Panc1 (cell line): ENCODE measurements at regions not wholly inside any gene's neighbourhood (a gene's known extent, or its start where the extent isn't known, plus 50 kb on each side); places are given as distances from the start of the nearest gene placed in this dataset.

Experiments used
- ATAC-seq: fragments of 200-7000 bp; cut with Tn5 transposase; 2 replicates; pipeline ENCODE4 v1.9.1; 2020; ENCODE audit warnings: mild to moderate bottlenecking, moderate library complexity
- BruUV-seq: library from RNA; stranded (reverse); fragments of 400-500 nt; replicated peaks from 2 replicates; lab custom pipeline; 2021; lab: Mats Ljungman, UMichigan
- CTCF ChIA-PET: fragments of 300-600 bp; sonication (Branson Sonifier 250); formaldehyde crosslinking; loops from one replicate; lab custom pipeline; 2022; ENCODE audit warnings: antibody characterized with exemption; lab: Charles Lee
- POLR2A ChIA-PET: fragments of 300-600 bp; sonication (Branson Sonifier 250); formaldehyde crosslinking; loops from one replicate; lab custom pipeline; 2022; ENCODE audit warnings: antibody characterized with exemption; lab: Charles Lee
- DNase-seq: peaks from one replicate; pipeline ENCODE4 v3.0.0-alpha.2; 2010; ENCODE audit warnings: low read depth, low spot score
- H3K27ac ChIP-seq: 2 replicates; pipeline ENCODE4 v1.5.1; 2011; ENCODE audit warnings: mild to moderate bottlenecking, low read length, inconsistent platforms
- H3K27me3 ChIP-seq: fragments of 200-500 bp; sonication (Bioruptor generic); 2 replicates; pipeline ENCODE4 v1.6.0; 2014; ENCODE audit warnings: low read length, inconsistent platforms; ENCODE audit not compliant: control insufficient read depth, insufficient read depth
- H3K36me3 ChIP-seq: fragments of 200-500 bp; sonication (Bioruptor generic); 2 replicates; pipeline ENCODE4 v1.5.1; 2014; ENCODE audit warnings: inconsistent platforms, mild to moderate bottlenecking, low read length, moderate library complexity; ENCODE audit not compliant: control insufficient read depth, insufficient read depth
- H3K4me1 ChIP-seq: 2 replicates; pipeline ENCODE4 v1.5.1; 2011; ENCODE audit warnings: inconsistent platforms, mild to moderate bottlenecking, low read length, moderate library complexity; ENCODE audit not compliant: control insufficient read depth, insufficient read depth
- H3K4me3 ChIP-seq, 2 experiments: 2 replicates each; pipeline ENCODE4 v1.5.1; 2011 to 2012; ENCODE audit warnings: low read depth in 2 of 2, low read length in 2 of 2, mild to moderate bottlenecking in 2 of 2, inconsistent platforms in 1 of 2, moderate library complexity in 1 of 2
- H3K9me3 ChIP-seq: fragments of 200-500 bp; sonication (Bioruptor generic); 2 replicates; pipeline ENCODE4 v1.5.1; 2014; ENCODE audit warnings: low read depth, mild to moderate bottlenecking, inconsistent platforms, low read length, moderate library complexity; ENCODE audit not compliant: control insufficient read depth, insufficient read depth
- CTCF ChIP-seq: fragments of 450-650 bp; IDR thresholded peaks from 2 replicates; pipeline ENCODE4 v1.5.1; 2017; ENCODE audit warnings: mild to moderate bottlenecking
- POLR2AphosphoS5 ChIP-seq: IDR thresholded peaks from 2 replicates; pipeline ENCODE4 v1.6.1; 2012; ENCODE audit warnings: mild to moderate bottlenecking, low read depth, low read length, moderate library complexity
- REST ChIP-seq, 2 experiments: IDR thresholded peaks; 2 replicates each; pipeline ENCODE4 v1.6.1; 2011 to 2012; ENCODE audit warnings: low read depth in 2 of 2, control low read depth in 1 of 2, low read length in 1 of 2, mild to moderate bottlenecking in 1 of 2, moderate library complexity in 1 of 2; ENCODE audit not compliant: insufficient read depth in 1 of 2
- SIN3A ChIP-seq: IDR thresholded peaks from 2 replicates; pipeline ENCODE4 v1.6.1; 2012; ENCODE audit warnings: low read depth, mild to moderate bottlenecking, low read length, moderate library complexity, borderline replicate concordance; ENCODE audit not compliant: insufficient read depth
- TCF7L2 ChIP-seq: IDR thresholded peaks from 2 replicates; pipeline ENCODE4 v1.6.1; 2011; ENCODE audit warnings: mild to moderate bottlenecking, low read depth, low read length, inconsistent platforms
- in situ Hi-C: cut with HindIII; loops from 2 replicates; pipeline ENCODE4 v1.10.0; 2016; ENCODE audit warnings: low sequenced_read_pairs, low pct_unique_long_range_greater_than_20kb
- intact Hi-C: fragments of 100-400 bp; cut with micrococcal nuclease; formaldehyde crosslinking; loops from one replicate; pipeline ENCODE4 v1.10.0; 2022; ENCODE audit not compliant: unreplicated experiment

GRCh38 chr12:75746621-75747020, 235.2 kb upstream of the KRR1 start:
- Histone ChIP-seq H3K4me1 (peaks cover 12% of the 10 kb centered on the region), H3K27ac (peak overlapping the region; percentile 91), H3K36me3 (no peaks in the 10 kb centered on the region), H3K27me3 (no peaks in the 10 kb centered on the region), H3K9me3 (peaks cover 28% of the 10 kb centered on the region; the same call in 1 of the 2 replicates), H3K4me3 (no peak overlapping the region)
- in situ Hi-C loops = no loop called here
- no peak for TF ChIP-seq POLR2AphosphoS5
- no peak for TF ChIP-seq SIN3A
- no peak for TF ChIP-seq REST (IDR thresholded peaks at IDR 0.05; ENCODE audit: insufficient read depth in 1 of 2, low read depth in 2 of 2, low read length in 1 of 2)
- TF ChIP-seq TCF7L2 = no peak
- TF ChIP-seq CTCF = no peak
- intact Hi-C loops = no loop called here
- no TSS peak for BruUV-seq
- DNase-seq = no peak
- CTCF ChIA-PET = no interaction called here
- no peak for ATAC-seq
- POLR2A ChIA-PET = no interaction called here

- ChIA-PET CTCF (no interaction called here), POLR2A (interaction anchor here (0.6 kb wide), 1 partner anchor 354 kb away, joined by 9 read pairs; no protein-coding TSS in a partner anchor)
- TF ChIP-seq CTCF (no peak), POLR2AphosphoS5 (no peak), SIN3A (no peak)
- Histone ChIP-seq H3K36me3 (no peaks in the 10 kb centered on the region), H3K27ac (peak overlapping the region; percentile 91), H3K4me1 (peaks cover 12% of the 10 kb centered on the region), H3K27me3 (no peaks in the 10 kb centered on the region), H3K4me3 (no peak overlapping the region), H3K9me3 (peaks cover 23% of the 10 kb centered on the region; the same call in 1 of the 2 replicates)
- DNase-seq (no peak), ATAC-seq (peak; percentile 69)
- in situ Hi-C loops (no loop called here), intact Hi-C loops (no loop called here)
- BruUV-seq = no TSS peak
Observed at GRCh38 chr12:75744607-75745256, 233.3 kb upstream of the KRR1 start.
